CD4-positive, alpha-beta memory T cell (primary cell): ENCODE measurements at regions not wholly inside any gene's neighbourhood (a gene's known extent, or its start where the extent isn't known, plus 50 kb on each side); places are given as distances from the start of the nearest gene placed in this dataset.

Experiments
- CTCF ChIA-PET: fragments of 350-600 bp; sonication (Branson Sonifier 250); formaldehyde crosslinking; loops from one replicate; lab custom pipeline; 2021; ENCODE audit warnings: inconsistent platforms; ENCODE audit not compliant: partially characterized antibody; lab: Charles Lee
- POLR2A ChIA-PET: fragments of 350-600 bp; sonication (Branson Sonifier 250); formaldehyde crosslinking; loops from one replicate; lab custom pipeline; 2021; ENCODE audit not compliant: partially characterized antibody; lab: Charles Lee
- DNase-seq, 5 donors: peaks; one replicate each; pipeline versions ENCODE4 v3.0.0 to v3.0.0-alpha.2; 2020 to 2022; ENCODE audit warnings: mixed read lengths in 1 of 5
- H3K27ac ChIP-seq: one replicate; pipeline ENCODE4 v1.7.0; 2013; ENCODE audit warnings: low read depth, low read length
- H3K27me3 ChIP-seq: 2 replicates; pipeline ENCODE4 v1.7.0; 2013; ENCODE audit warnings: mild to moderate bottlenecking, low read length, moderate library complexity; ENCODE audit not compliant: insufficient read depth
- H3K36me3 ChIP-seq: 2 replicates; pipeline ENCODE4 v1.7.0; 2013; ENCODE audit warnings: mild to moderate bottlenecking, low read length, moderate library complexity; ENCODE audit not compliant: insufficient read depth
- H3K4me1 ChIP-seq: 2 replicates; pipeline ENCODE4 v1.7.0; 2013; ENCODE audit warnings: mild to moderate bottlenecking, low read length, moderate library complexity; ENCODE audit not compliant: insufficient read depth
- H3K4me3 ChIP-seq, 2 donors: one replicate each; pipeline ENCODE4 v1.7.0; 2013; ENCODE audit warnings: low read length in 2 of 2, mild to moderate bottlenecking in 1 of 2
- H3K9me3 ChIP-seq, 2 donors: one replicate each; pipeline ENCODE4 v1.7.0; 2013; ENCODE audit warnings: low read length in 2 of 2, control low read depth in 1 of 2; ENCODE audit not compliant: control insufficient read depth in 1 of 2
- H3K27ac Mint-ChIP-seq, 7 donors: one replicate each; pipeline ENCODE4 v1.8.0; 2020 to 2021; ENCODE audit warnings: mixed read lengths in 7 of 7, mild to moderate bottlenecking in 6 of 7, inconsistent platforms in 3 of 7, moderate library complexity in 3 of 7
- H3K27me3 Mint-ChIP-seq, 2 donors: one replicate each; pipeline ENCODE4 v1.8.0; 2020 to 2021; ENCODE audit warnings: mixed read lengths in 2 of 2
- H3K36me3 Mint-ChIP-seq, 2 donors: one replicate each; pipeline ENCODE4 v1.8.0; 2020 to 2021; ENCODE audit warnings: mixed read lengths in 2 of 2, inconsistent platforms in 1 of 2, mild to moderate bottlenecking in 1 of 2
- H3K4me1 Mint-ChIP-seq, 4 donors: one replicate each; pipeline ENCODE4 v1.8.0; 2020 to 2021; ENCODE audit warnings: mixed read lengths in 4 of 4, mild to moderate bottlenecking in 1 of 4
- H3K4me3 Mint-ChIP-seq, 8 donors: one replicate each; pipeline ENCODE4 v1.8.0; 2020 to 2021; ENCODE audit warnings: mixed read lengths in 8 of 8, mild to moderate bottlenecking in 7 of 8, moderate library complexity in 6 of 8, inconsistent platforms in 3 of 8
- H3K9me3 Mint-ChIP-seq, 8 donors: one replicate each; pipeline ENCODE4 v1.8.0; 2020 to 2021; ENCODE audit warnings: mixed read lengths in 8 of 8, mild to moderate bottlenecking in 5 of 8, inconsistent platforms in 3 of 8, moderate library complexity in 1 of 8
- intact Hi-C: fragments of 100-400 bp; cut with micrococcal nuclease; formaldehyde crosslinking; loops from one replicate; pipeline ENCODE4 v1.15.1; 2023

- no peak for DNase-seq
- Histone ChIP-seq H3K27me3 (no peaks in the 10 kb centered on the region), H3K4me3 (no peak overlapping the region), H3K9me3 (no peaks in the 10 kb centered on the region), H3K27ac (no peak overlapping the region), H3K4me1 (no peaks in the 10 kb centered on the region), H3K36me3 (no peaks in the 10 kb centered on the region)
- H3K4me3 Mint-ChIP-seq = no peak overlapping the region
- peaks cover 0 to 2% (median 0%) of the 10 kb centered on the region in 8 donors for H3K9me3 Mint-ChIP-seq
- intact Hi-C loops = no loop called here
- H3K27ac Mint-ChIP-seq = no peak overlapping the region
- no peaks in the 10 kb centered on the region for H3K36me3 Mint-ChIP-seq
- ChIA-PET CTCF (no interaction called here), POLR2A (no interaction called here)
- no peaks in the 10 kb centered on the region for H3K4me1 Mint-ChIP-seq
- H3K27me3 Mint-ChIP-seq = peaks cover 3 to 4% of the 10 kb centered on the region in 2 donors
Measured at GRCh38 chr9:90423661-90424193, 218.9 kb downstream of the DIRAS2 start.

- Mint-ChIP-seq H3K9me3 (peaks cover 0 to 2% (median 0%) of the 10 kb centered on the region in 8 donors), H3K27ac (no peak overlapping the region), H3K4me3 (no peak overlapping the region), H3K27me3 (peaks cover 3 to 5% of the 10 kb centered on the region in 2 donors), H3K36me3 (no peaks in the 10 kb centered on the region), H3K4me1 (no peaks in the 10 kb centered on the region)
- H3K4me1 ChIP-seq = no peaks in the 10 kb centered on the region
- H3K27ac ChIP-seq = no peak overlapping the region
- POLR2A ChIA-PET = no interaction called here
- H3K4me3 ChIP-seq = no peak overlapping the region
- no peaks in the 10 kb centered on the region for H3K36me3 ChIP-seq
- no peak for DNase-seq
- no peaks in the 10 kb centered on the region for H3K9me3 ChIP-seq
- intact Hi-C loops = no loop called here
- CTCF ChIA-PET = no interaction called here
- H3K27me3 ChIP-seq = peaks cover 5% of the 10 kb centered on the region
Measured at GRCh38 chr9:90428517-90428916, 214.1 kb downstream of the DIRAS2 start.

GRCh38 chr9:90432951-90433350, 209.7 kb downstream of the DIRAS2 start:
- no peak overlapping the region for H3K27ac ChIP-seq
- H3K36me3 ChIP-seq = no peaks in the 10 kb centered on the region
- Mint-ChIP-seq H3K27me3 (peaks cover 10 to 14% of the 10 kb centered on the region in 2 donors), H3K9me3 (peaks cover 0 to under 1% (median 0%) of the 10 kb centered on the region in 8 donors), H3K36me3 (no peaks in the 10 kb centered on the region), H3K4me3 (no peak overlapping the region), H3K27ac (no peak overlapping the region), H3K4me1 (no peaks in the 10 kb centered on the region)
- CTCF ChIA-PET = no interaction called here
- no peaks in the 10 kb centered on the region for H3K9me3 ChIP-seq
- POLR2A ChIA-PET = no interaction called here
- no peaks in the 10 kb centered on the region for H3K4me1 ChIP-seq
- no peak for DNase-seq
- intact Hi-C loops = no loop called here
- no peak overlapping the region for H3K4me3 ChIP-seq
- peaks cover 5% of the 10 kb centered on the region for H3K27me3 ChIP-seq

- CTCF ChIA-PET = no interaction called here
- H3K4me3 Mint-ChIP-seq = no peak overlapping the region
- H3K4me1 Mint-ChIP-seq = no peaks in the 10 kb centered on the region
- Histone ChIP-seq H3K36me3 (no peaks in the 10 kb centered on the region), H3K27ac (no peak overlapping the region), H3K4me3 (no peak overlapping the region), H3K9me3 (no peaks in the 10 kb centered on the region), H3K4me1 (no peaks in the 10 kb centered on the region), H3K27me3 (peaks cover 5% of the 10 kb centered on the region)
- H3K36me3 Mint-ChIP-seq = no peaks in the 10 kb centered on the region
- no peaks in the 10 kb centered on the region for H3K9me3 Mint-ChIP-seq
- peaks cover 8 to 13% of the 10 kb centered on the region in 2 donors for H3K27me3 Mint-ChIP-seq
- H3K27ac Mint-ChIP-seq = no peak overlapping the region
- no peak for DNase-seq
- POLR2A ChIA-PET = no interaction called here
- intact Hi-C loops = no loop called here
Measured at GRCh38 chr9:90433398-90433941, 209.2 kb downstream of the DIRAS2 start.

DNA sequence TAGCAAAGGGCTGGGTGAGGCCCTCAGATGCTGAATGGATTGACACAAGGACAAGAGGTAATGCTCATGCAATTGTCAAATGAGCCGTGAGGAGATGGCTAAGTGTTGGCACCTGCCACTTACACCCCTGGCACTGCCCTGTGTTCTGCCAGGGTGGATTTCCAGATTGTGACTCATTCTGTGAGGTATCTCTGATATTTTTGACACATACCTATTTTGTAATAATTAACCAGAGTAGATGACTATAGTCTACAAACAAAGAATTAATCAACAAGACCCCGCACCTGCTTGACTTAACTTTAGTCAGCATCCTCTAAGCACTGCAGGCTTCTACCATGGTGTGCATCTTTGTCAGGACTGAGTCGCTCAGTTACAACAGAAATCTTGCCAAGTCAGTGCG, 200.8 kb downstream of the DIRAS2 start:
- Histone ChIP-seq H3K27ac (no peak overlapping the region), H3K4me3 (no peak overlapping the region), H3K27me3 (no peaks in the 10 kb centered on the region), H3K36me3 (no peaks in the 10 kb centered on the region), H3K9me3 (no peaks in the 10 kb centered on the region), H3K4me1 (no peaks in the 10 kb centered on the region)
- H3K4me1 Mint-ChIP-seq = no peaks in the 10 kb centered on the region
- H3K27me3 Mint-ChIP-seq = peaks cover 8 to 9% of the 10 kb centered on the region in 2 donors
- intact Hi-C loops = no loop called here
- ChIA-PET CTCF (no interaction called here), POLR2A (no interaction called here)
- H3K4me3 Mint-ChIP-seq = no peak overlapping the region
- peaks cover 0 to 21% (median 12%) of the 10 kb centered on the region in 8 donors for H3K9me3 Mint-ChIP-seq
- no peaks in the 10 kb centered on the region for H3K36me3 Mint-ChIP-seq
- no peak overlapping the region for H3K27ac Mint-ChIP-seq
- DNase-seq = no peak

- ChIA-PET CTCF (no interaction called here), POLR2A (no interaction called here)
- no peaks in the 10 kb centered on the region for H3K36me3 ChIP-seq
- no peak for DNase-seq
- H3K27ac Mint-ChIP-seq = no peak overlapping the region
- intact Hi-C loops = no loop called here
- no peak overlapping the region for H3K27ac ChIP-seq
- H3K27me3 Mint-ChIP-seq = peaks cover 7 to 9% of the 10 kb centered on the region in 2 donors
- no peak overlapping the region for H3K4me3 ChIP-seq
- no peaks in the 10 kb centered on the region for H3K4me1 ChIP-seq
- H3K36me3 Mint-ChIP-seq = no peaks in the 10 kb centered on the region
- no peaks in the 10 kb centered on the region for H3K9me3 ChIP-seq
- H3K27me3 ChIP-seq = no peaks in the 10 kb centered on the region
- peaks cover 0 to 21% (median 12%) of the 10 kb centered on the region in 8 donors for H3K9me3 Mint-ChIP-seq
- H3K4me1 Mint-ChIP-seq = no peaks in the 10 kb centered on the region
- no peak overlapping the region for H3K4me3 Mint-ChIP-seq
Measured at GRCh38 chr9:90442723-90443122, 199.9 kb downstream of the DIRAS2 start.

- H3K27ac ChIP-seq = no peak overlapping the region
- intact Hi-C loops = no loop called here
- no peaks in the 10 kb centered on the region for H3K27me3 ChIP-seq
- H3K9me3 ChIP-seq = no peaks in the 10 kb centered on the region
- H3K4me1 Mint-ChIP-seq = no peaks in the 10 kb centered on the region
- no peaks in the 10 kb centered on the region for H3K4me1 ChIP-seq
- POLR2A ChIA-PET = no interaction called here
- peaks cover 7 to 9% of the 10 kb centered on the region in 2 donors for H3K27me3 Mint-ChIP-seq
- no peak for DNase-seq
- H3K4me3 Mint-ChIP-seq = no peak overlapping the region
- peaks cover 0 to 14% (median 4%) of the 10 kb centered on the region in 8 donors for H3K9me3 Mint-ChIP-seq
- no peak overlapping the region for H3K27ac Mint-ChIP-seq
- H3K36me3 Mint-ChIP-seq = no peaks in the 10 kb centered on the region
- H3K4me3 ChIP-seq = no peak overlapping the region
- CTCF ChIA-PET = interaction anchor here (0.6 kb wide), 1 partner anchor 651 kb away, joined by 3 read pairs; no protein-coding TSS in a partner anchor
- no peaks in the 10 kb centered on the region for H3K36me3 ChIP-seq
Measured at GRCh38 chr9:90444609-90445204, 197.9 kb downstream of the DIRAS2 start.
